ENCODE measurements at regions not wholly inside any gene's neighbourhood (a gene's known extent, or its start where the extent isn't known, plus 50 kb on each side); places are given as distances from the start of the nearest gene placed in this dataset.

- no peak for TF ChIP-seq POLR2A (IDR thresholded peaks at IDR 0.05)
- no peak for TF ChIP-seq CTCF (IDR thresholded peaks at IDR 0.05)
- no peak for TF ChIP-seq POLR2AphosphoS5 (IDR thresholded peaks at IDR 0.05)
These were observed 102.0 kb upstream of the ARHGAP24 start for GRCh38 chr4:85372966-85373365.
